Thoracic aorta (tissue), 2 donors: ENCODE measurements at regions not wholly inside any gene's neighbourhood (a gene's known extent, or its start where the extent isn't known, plus 50 kb on each side); places are given as distances from the start of the nearest gene placed in this dataset.

ENCODE experiments used
- ATAC-seq: fragments of 150-250 bp; one replicate; pipeline ENCODE4 v1.8.0; 2017; ENCODE audit warnings: low read depth; ENCODE audit not compliant: insufficient number of reproducible peaks, low FRiP score
- DNase-seq: peaks from one replicate; pipeline ENCODE4 v3.0.0-alpha.2; 2020; ENCODE audit warnings: low spot score
- H3K27ac ChIP-seq, 2 donors: fragments of 200-600 bp; sonication (generic); 1 replicate in 1 of 2; 2 replicates in 1 of 2; pipeline ENCODE4 v1.5.1; 2016; ENCODE audit warnings: mild to moderate bottlenecking in 2 of 2, moderate library complexity in 2 of 2
- H3K27me3 ChIP-seq: fragments of 200-600 bp; sonication (generic); replicated peaks from 2 replicates; pipeline ENCODE4 v1.6.0; 2016; ENCODE audit warnings: mild to moderate bottlenecking; ENCODE audit not compliant: insufficient read depth
- H3K36me3 ChIP-seq: fragments of 200-600 bp; sonication (generic); one replicate; pipeline ENCODE4 v1.5.1; 2016
- H3K4me1 ChIP-seq, 2 donors: fragments of 200-600 bp; sonication (generic); 1 replicate in 1 of 2; 2 replicates in 1 of 2; pipeline versions ENCODE4 v1.5.1 to v1.6.0; 2016; ENCODE audit warnings: low read depth in 2 of 2, mild to moderate bottlenecking in 1 of 2; ENCODE audit not compliant: control insufficient read depth in 1 of 2
- H3K4me3 ChIP-seq: fragments of 200-600 bp; sonication (generic); 2 replicates; pipeline ENCODE4 v1.5.1; 2016; ENCODE audit warnings: mild to moderate bottlenecking
- H3K9me3 ChIP-seq: fragments of 200-600 bp; sonication (generic); 2 replicates; pipeline ENCODE4 v1.5.1; 2016
- TF ChIP-seq, protein P1 (sequence below): fragments of 200-600 bp; sonication (generic); IDR thresholded peaks from one replicate; pipeline ENCODE4 v1.5.1; 2019; ENCODE audit warnings: antibody characterized with exemption

DNA sequence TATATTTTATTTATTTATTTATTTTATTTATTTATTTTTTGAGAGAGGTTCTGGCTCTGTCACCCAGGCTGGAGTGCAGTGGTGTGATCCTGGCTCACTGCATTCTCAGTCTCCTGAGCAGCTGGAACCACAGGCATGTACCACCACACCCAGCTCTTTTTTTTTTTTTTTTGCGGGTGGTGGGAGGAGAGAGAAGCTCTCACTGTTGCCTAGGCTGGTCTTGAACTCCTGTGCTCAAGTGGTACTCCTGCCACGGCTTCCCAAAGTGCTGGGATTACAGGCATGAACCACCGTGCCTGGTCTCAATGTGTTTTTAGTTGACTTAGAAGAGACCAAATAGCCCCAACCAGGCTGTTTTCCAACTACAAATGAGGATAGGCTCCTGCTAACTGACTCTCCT lies 80.7 kb downstream of the PDCL3 start:
- TF ChIP-seq, protein P1, sequence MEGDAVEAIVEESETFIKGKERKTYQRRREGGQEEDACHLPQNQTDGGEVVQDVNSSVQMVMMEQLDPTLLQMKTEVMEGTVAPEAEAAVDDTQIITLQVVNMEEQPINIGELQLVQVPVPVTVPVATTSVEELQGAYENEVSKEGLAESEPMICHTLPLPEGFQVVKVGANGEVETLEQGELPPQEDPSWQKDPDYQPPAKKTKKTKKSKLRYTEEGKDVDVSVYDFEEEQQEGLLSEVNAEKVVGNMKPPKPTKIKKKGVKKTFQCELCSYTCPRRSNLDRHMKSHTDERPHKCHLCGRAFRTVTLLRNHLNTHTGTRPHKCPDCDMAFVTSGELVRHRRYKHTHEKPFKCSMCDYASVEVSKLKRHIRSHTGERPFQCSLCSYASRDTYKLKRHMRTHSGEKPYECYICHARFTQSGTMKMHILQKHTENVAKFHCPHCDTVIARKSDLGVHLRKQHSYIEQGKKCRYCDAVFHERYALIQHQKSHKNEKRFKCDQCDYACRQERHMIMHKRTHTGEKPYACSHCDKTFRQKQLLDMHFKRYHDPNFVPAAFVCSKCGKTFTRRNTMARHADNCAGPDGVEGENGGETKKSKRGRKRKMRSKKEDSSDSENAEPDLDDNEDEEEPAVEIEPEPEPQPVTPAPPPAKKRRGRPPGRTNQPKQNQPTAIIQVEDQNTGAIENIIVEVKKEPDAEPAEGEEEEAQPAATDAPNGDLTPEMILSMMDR: no peak

DNA sequence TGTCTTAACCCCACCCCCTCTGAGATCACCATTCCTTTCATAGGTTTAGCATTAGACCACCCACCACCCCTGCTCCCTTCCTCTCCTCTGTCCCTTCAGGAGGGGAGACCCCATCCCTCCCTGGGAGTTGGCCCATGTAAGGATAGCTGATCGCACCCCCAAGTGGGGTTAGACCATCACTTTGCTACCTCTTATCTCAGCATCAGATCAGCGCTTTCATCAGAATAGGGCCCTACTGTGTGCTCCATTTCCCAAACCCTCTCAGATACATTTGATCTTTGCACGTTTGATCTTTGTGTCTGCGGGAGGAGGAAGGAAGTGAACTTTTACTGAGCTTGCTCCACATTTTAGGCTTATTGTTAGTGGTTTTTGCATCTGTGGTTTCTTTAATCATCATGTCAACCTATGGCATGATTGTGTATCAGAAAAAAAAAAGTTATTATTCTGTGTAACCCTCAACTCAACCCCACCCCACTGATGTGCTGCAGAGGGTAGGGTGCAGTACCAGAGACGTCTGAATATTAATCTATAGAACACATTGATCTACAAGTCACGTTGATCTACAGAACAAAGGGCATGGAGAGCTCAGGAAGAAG lies 81.2 kb downstream of the PDCL3 start:
- Histone ChIP-seq H3K27me3 (no peaks in the 10 kb centered on the region), H3K4me1 (no peaks in the 10 kb centered on the region), H3K27ac (no peak overlapping the region), H3K4me3 (no peak overlapping the region), H3K36me3 (no peaks in the 10 kb centered on the region), H3K9me3 (no peaks in the 10 kb centered on the region)
- ATAC-seq (no peak), DNase-seq (no peak)
- TF ChIP-seq, protein P1: no peak

More for the DNA sequence above, 80.7 kb downstream of the PDCL3 start:
- Histone ChIP-seq H3K27ac (no peak overlapping the region), H3K4me1 (no peaks in the 10 kb centered on the region), H3K36me3 (no peaks in the 10 kb centered on the region), H3K9me3 (no peaks in the 10 kb centered on the region), H3K4me3 (no peak overlapping the region), H3K27me3 (no peaks in the 10 kb centered on the region)
- ATAC-seq (no peak), DNase-seq (no peak)

DNA sequence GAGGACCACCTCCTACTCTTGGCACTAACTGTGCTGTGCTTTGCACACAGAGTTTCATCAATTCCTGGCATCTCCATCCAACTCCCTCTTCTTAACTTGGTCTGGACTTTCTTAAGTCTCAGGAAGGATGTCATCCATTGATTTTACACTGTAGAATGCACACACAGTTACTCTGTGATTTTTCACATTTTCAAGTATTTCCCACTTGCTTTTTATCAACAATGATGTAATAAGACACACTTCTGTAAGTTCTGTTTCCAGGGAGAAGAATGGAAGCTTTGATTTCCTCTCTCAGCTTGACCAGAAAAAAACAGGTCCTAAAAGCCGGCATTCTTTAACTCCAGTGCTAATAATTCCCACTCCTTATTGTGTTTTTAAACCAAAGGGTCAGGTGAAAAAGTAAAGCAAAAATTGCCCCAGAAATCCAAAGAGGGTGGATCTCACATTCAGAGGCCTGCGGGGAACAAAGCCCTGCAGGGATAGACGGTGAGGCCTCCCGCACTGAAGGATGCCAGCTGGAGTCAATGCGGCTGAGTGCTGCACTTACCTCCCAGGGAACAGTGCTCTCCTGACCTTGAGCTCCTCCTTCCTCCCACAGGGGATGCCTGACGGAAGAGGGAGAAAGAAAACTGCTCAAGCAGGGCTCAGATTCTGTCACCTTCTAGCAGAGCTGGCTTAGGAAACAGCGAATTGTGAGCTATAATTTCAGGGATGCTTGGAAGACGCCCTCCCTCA lies 83.1 kb downstream of the PDCL3 start:
- ATAC-seq (no peak), DNase-seq (no peak)
- TF ChIP-seq, protein P1: no peak
- Histone ChIP-seq H3K9me3 (no peaks in the 10 kb centered on the region), H3K4me3 (no peak overlapping the region), H3K36me3 (no peaks in the 10 kb centered on the region), H3K27me3 (no peaks in the 10 kb centered on the region), H3K4me1 (no peaks in the 10 kb centered on the region), H3K27ac (no peak overlapping the region)

DNA sequence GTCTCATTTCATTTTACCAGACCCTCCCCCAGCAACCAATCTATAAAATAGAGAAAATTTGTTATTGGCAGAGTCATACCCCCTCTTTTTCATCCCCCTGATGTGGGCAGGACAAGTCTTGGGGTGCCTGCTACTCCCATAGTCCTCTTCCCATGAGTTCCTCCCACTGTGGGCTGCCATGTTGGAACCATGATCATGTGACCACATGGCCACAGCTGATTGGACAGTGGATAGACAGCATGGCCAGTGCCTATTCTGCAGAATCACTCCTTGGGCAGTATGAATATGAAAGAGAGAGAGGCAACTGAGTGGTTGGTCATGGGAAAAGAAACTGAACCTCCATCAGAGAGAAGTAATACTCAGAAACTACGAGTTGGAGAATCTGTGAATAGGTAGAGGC lies 84.9 kb downstream of the PDCL3 start:
- H3K27me3 ChIP-seq: no peaks in the 10 kb centered on the region
- TF ChIP-seq, protein P1: no peak
- DNase-seq (no peak), ATAC-seq (no peak)
- no peak overlapping the region for H3K4me3 ChIP-seq
- H3K9me3 ChIP-seq: no peaks in the 10 kb centered on the region
- H3K27ac ChIP-seq: no peak overlapping the region
- H3K4me1 ChIP-seq: no peaks in the 10 kb centered on the region
- H3K36me3 ChIP-seq: no peaks in the 10 kb centered on the region

DNA sequence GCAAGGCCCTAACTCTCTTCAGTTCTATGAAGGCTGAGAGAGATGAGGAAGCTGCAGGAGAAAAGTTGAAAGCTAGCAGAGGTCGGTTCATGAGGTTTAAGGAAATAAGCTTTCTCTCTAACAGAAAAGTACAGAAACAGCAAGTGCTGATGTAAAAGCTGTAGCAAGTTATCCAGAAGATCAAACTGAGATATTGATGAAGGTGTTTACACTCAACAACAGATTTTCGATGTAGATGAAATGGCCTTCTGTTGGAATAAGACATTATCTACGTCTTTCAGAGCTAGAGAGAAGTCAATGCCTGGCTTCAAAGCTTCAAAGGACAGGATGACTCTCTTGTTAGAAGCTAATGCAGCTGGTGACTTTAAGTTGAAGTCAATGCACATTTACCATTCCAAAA lies 87.4 kb downstream of the PDCL3 start:
- Histone ChIP-seq H3K4me1 (no peaks in the 10 kb centered on the region), H3K27ac (no peak overlapping the region), H3K36me3 (no peaks in the 10 kb centered on the region), H3K9me3 (no peaks in the 10 kb centered on the region), H3K27me3 (no peaks in the 10 kb centered on the region), H3K4me3 (no peak overlapping the region)
- DNase-seq (no peak), ATAC-seq (no peak)
- TF ChIP-seq, protein P1: no peak
